Erythroblast (primary cell): ENCODE measurements at regions not wholly inside any gene's neighbourhood (a gene's known extent, or its start where the extent isn't known, plus 50 kb on each side); places are given as distances from the start of the nearest gene placed in this dataset.

Experiments
- GATA1 ChIP-seq: IDR thresholded peaks from 2 replicates; pipeline ENCODE4 v1.6.1; 2011; ENCODE audit warnings: low read depth, mild to moderate bottlenecking, control low read depth, low read length, moderate library complexity
- POLR2A ChIP-seq: IDR thresholded peaks from 2 replicates; pipeline ENCODE4 v1.6.1; 2011; ENCODE audit warnings: mild to moderate bottlenecking, low read length

DNA sequence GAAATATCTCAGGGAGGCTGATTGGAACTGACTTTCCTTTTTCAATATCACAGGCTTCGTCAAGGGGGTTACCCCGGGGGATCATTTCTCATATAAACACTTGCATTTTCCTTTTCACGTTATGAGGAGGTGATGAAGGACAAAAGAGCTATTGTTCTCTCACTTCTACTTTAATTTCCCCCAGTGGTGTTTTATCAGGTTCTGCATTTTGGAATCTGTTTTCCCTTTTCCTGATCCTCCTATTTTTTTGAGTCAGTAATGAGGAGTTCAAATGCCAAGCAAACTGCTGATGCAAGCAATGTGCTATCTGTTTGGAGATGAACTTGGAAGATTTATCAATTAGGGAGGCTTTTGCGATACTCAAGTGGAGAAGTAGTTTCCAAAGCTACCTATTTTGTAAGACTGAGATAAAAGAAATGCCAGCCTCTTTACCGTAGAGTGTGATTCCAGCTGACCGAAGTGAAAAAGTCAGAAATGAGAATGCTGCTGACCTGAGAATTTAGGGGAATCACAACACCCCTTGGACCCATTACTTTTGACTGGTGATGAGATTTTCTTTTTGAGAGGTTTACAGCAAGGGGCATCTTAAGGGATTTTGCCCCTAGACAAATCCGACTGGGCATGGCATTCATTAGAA is 556.0 kb downstream of the RNF144A start:
- no peak for TF ChIP-seq POLR2A
- no peak for TF ChIP-seq GATA1
